Stomach smooth muscle (tissue), 2 donors: ENCODE measurements at regions not wholly inside any gene's neighbourhood (a gene's known extent, or its start where the extent isn't known, plus 50 kb on each side); places are given as distances from the start of the nearest gene placed in this dataset.
"Not testable (repeated sequence)": the region's sequence is repeated elsewhere in the genome, so short reads cannot be mapped to it uniquely, and the experiment has no call there.

Experiments used
- H3K27ac ChIP-seq: one replicate; pipeline ENCODE4 v1.7.0; 2013; ENCODE audit warnings: mild to moderate bottlenecking, low read length, inconsistent platforms
- H3K27me3 ChIP-seq, 2 donors: one replicate each; pipeline ENCODE4 v1.7.0; 2013; ENCODE audit warnings: low read length in 2 of 2; ENCODE audit not compliant: insufficient read depth in 2 of 2, control insufficient read depth in 1 of 2
- H3K36me3 ChIP-seq, 2 donors: one replicate each; pipeline ENCODE4 v1.7.0; 2013; ENCODE audit warnings: low read length in 2 of 2; ENCODE audit not compliant: control insufficient read depth in 2 of 2, insufficient read depth in 2 of 2
- H3K4me1 ChIP-seq: one replicate; pipeline ENCODE4 v1.7.0; 2013; ENCODE audit warnings: low read length; ENCODE audit not compliant: control insufficient read depth, insufficient read depth
- H3K4me3 ChIP-seq, 2 donors: one replicate each; pipeline ENCODE4 v1.7.0; 2013; ENCODE audit warnings: low read length in 2 of 2
- H3K9ac ChIP-seq, 2 donors: one replicate each; pipeline ENCODE4 v1.7.0; 2013; ENCODE audit warnings: low read length in 2 of 2, mild to moderate bottlenecking in 1 of 2
- H3K9me3 ChIP-seq, 2 donors: one replicate each; pipeline ENCODE4 v1.7.0; 2013; ENCODE audit warnings: low read length in 2 of 2; ENCODE audit not compliant: control insufficient read depth in 2 of 2
- donor health status: healthy.
- donor health status: Pancreatic carcinoma.

DNA sequence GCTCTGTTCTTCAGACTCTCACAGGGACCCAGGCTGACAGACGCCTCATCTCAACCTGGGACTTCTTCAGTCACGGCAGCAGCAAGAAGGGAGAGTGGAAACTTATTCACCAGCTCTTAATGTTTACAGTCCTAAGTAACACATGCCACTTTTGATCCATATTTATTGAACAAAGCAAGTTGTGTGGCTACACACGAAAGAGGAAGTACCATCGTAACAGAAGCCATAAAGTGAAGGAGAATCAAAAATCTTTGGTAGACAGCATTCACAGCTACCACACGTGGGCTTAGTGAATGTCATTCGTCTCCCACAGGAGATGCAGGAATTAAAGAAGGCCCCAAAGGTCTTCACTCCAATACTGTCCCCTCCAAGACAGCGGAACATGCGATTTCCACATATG, 582.6 kb downstream of the CETN3 start:
- H3K9me3 ChIP-seq: no peaks in the 10 kb centered on the region
- peak overlapping the region in 1 of 2 donors; percentile 44 for H3K4me3 ChIP-seq
- H3K4me1 ChIP-seq: no peaks in the 10 kb centered on the region
- H3K27ac ChIP-seq: no peak overlapping the region
- H3K36me3 ChIP-seq: no peaks in the 10 kb centered on the region
- no peaks in the 10 kb centered on the region for H3K27me3 ChIP-seq
- H3K9ac ChIP-seq: no peak overlapping the region

DNA sequence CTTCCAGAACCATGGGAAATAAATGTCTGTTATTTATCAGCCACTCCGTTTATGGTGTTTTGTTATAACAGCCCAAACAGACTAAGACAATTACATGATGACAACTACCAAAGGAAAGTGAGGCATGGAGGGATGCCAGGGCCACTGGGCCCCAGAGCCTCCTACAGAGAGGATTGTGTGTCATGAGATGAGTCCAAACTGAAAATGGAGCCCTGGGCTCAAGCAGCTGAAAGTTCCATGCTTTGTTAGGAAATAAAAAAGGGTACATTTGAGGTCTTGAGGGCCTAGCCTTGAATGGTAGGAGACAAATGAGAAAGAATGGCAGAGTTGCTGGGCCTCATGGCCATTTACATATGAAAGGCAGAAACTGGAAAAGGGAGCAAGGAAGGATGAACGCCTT, 586.5 kb downstream of the CETN3 start:
- no peak overlapping the region for H3K4me3 ChIP-seq
- H3K9ac ChIP-seq: no peak overlapping the region
- no peaks in the 10 kb centered on the region for H3K27me3 ChIP-seq
- no peaks in the 10 kb centered on the region for H3K9me3 ChIP-seq
- H3K36me3 ChIP-seq: no peaks in the 10 kb centered on the region
- H3K4me1 ChIP-seq: no peaks in the 10 kb centered on the region
- H3K27ac ChIP-seq: no peak overlapping the region

DNA sequence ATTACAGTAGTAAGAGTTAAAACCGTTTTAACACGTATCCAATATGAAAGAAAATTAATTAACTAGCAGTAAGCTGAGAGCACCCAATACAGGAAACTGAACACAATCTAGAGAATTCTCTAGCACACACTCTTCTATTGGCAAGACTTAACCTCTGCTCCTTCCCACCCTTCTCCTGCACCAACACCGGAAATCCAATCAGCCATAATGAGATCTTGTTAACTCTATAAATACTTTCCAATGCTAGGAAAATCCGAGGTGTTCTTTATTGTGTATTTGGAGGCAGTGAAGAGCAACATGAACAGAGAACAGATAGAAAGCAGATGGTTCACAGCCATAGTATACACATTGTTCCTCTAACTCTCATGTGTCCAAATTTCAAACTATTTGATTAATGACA, 591.7 kb downstream of the CETN3 start:
- H3K9ac ChIP-seq: no peak overlapping the region
- no peaks in the 10 kb centered on the region for H3K27me3 ChIP-seq
- no peaks in the 10 kb centered on the region for H3K9me3 ChIP-seq
- no peaks in the 10 kb centered on the region for H3K4me1 ChIP-seq
- no peak overlapping the region for H3K27ac ChIP-seq
- H3K36me3 ChIP-seq: no peaks in the 10 kb centered on the region
- no peak overlapping the region for H3K4me3 ChIP-seq

DNA sequence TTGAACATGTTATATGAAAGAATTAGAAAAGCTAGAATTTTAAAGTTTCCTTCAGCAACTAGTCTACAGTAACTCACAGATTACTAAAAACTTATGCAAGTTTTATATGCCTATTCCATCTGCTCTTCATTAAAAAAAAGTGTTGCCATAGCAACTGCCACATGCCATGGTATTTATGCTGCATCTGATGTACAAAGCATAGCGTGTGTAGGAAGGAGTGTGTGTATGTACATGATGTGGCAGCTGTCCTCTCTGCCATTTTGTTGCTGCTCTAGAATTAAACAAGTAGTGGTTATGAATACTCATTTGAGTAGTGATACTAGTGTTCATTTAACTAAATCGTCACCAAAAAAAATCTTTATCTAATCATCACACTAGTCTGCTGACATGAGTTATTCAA, 593.5 kb downstream of the CETN3 start:
- no peaks in the 10 kb centered on the region for H3K9me3 ChIP-seq
- no peaks in the 10 kb centered on the region for H3K36me3 ChIP-seq
- H3K4me1 ChIP-seq: no peaks in the 10 kb centered on the region
- H3K27ac ChIP-seq: no peak overlapping the region
- H3K27me3 ChIP-seq: no peaks in the 10 kb centered on the region
- H3K4me3 ChIP-seq: no peak overlapping the region
- no peak overlapping the region for H3K9ac ChIP-seq

DNA sequence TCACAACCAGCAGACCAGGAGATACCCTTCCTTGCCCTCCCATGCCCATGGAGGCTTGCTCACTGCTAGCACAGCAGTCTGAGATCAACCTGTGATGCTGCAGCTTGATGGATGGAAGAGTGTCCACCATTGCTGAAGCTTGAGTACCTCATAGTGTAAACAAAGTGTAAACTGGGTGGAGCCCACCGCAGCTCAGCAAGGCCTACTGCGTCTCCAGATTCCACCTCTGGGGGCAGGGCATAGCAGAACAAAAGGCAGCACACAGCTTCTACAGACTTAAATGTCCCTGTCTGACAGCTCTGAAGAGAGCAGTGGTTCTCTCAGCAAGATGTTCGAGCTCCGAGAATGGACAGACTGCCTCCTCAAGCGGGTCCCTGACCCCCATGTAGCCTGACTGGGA, 608.8 kb downstream of the CETN3 start:
- not testable (repeated sequence) for H3K4me1 ChIP-seq, H3K9me3 ChIP-seq, H3K27me3 ChIP-seq, H3K9ac ChIP-seq, H3K4me3 ChIP-seq, H3K27ac ChIP-seq, H3K36me3 ChIP-seq

DNA sequence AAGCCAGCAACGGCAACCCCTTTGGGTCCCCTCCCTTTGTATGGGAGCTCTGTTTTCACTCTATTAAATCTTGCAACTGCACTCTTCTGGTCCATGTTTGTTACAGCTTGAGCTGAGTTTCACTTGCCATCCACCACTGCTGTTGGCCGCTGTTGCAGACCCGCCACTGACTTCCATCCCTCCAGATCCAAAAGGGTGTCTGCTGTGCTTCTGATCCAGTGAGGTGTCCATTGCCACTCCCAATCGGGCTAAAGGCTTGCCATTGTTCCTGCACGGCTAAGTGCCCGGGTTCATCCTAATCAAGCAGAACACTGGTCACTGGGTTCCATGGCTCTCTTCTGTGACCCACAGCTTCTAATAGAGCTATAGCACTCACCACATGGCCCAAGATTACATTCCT, 615.1 kb downstream of the CETN3 start:
- not testable (repeated sequence) for H3K9ac ChIP-seq, H3K27me3 ChIP-seq, H3K36me3 ChIP-seq, H3K4me3 ChIP-seq, H3K9me3 ChIP-seq, H3K4me1 ChIP-seq, H3K27ac ChIP-seq

DNA sequence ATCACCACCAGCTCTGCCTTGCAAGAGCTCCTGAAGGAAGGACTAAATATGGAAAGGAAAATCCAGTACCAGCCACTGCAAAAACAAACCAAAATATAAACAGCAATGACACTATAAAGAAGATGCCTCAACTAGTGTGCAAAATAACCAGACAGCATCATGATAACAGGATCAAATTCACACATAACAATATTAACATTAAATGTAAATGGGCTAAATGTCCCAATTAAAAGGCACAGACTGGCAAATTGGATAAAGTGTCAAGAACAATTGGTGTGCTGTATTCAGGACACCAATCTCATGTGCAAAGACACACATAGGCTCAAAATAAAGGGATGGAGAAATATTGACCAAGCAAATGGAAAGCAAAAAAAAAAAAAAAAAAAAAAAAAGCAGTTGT, 629.8 kb downstream of the CETN3 start:
- H3K9me3 ChIP-seq, H3K4me3 ChIP-seq, H3K36me3 ChIP-seq, H3K9ac ChIP-seq, H3K27ac ChIP-seq, H3K4me1 ChIP-seq, H3K27me3 ChIP-seq: not testable (repeated sequence)

DNA sequence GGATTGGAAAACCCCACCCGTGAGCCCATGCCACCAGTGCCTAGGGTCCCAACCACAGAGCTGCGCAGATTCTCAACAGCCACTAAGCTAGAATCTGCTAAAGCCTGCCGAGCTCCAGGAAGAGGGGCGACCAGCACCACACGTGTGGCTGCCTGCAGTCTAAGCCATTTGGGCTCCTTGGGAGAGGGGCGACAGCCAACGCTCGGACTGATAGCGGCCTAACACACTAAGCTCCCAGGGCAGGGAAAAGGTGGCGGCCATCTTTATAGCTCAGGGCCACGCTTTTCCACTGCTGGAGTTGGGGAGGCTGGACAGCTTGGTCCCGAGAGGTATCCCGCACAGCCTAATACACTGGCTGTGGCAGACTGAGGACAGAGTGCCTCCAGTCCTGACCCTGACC, 631.8 kb downstream of the CETN3 start:
- H3K9ac ChIP-seq: no peak overlapping the region
- H3K27ac ChIP-seq: no peak overlapping the region
- peaks cover 5 to 8% of the 10 kb centered on the region in 2 donors for H3K9me3 ChIP-seq
- H3K27me3 ChIP-seq: no peaks in the 10 kb centered on the region
- H3K36me3 ChIP-seq: no peaks in the 10 kb centered on the region
- no peak overlapping the region for H3K4me3 ChIP-seq
- H3K4me1 ChIP-seq: no peaks in the 10 kb centered on the region

DNA sequence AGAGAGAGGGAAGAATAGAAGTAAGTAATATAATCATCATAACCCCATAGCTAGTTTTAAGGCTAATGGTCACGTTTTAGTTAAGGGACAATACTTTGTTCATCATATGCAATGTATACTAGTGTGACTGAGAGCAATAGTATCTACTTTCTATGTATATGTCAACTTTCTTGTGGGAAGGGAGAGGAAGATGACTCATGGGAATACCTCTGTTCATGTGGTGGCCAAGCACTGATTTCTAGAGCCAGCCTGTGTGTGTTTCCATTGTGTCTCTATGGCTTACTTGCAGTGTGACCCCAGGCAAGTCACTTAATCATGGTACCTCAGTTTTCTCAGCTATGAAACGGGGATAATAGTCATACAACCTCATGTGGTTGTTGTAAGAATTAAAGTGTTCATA, 639.6 kb downstream of the CETN3 start:
- Histone ChIP-seq H3K4me3 (no peak overlapping the region), H3K9ac (no peak overlapping the region), H3K27me3 (no peaks in the 10 kb centered on the region), H3K27ac (no peak overlapping the region), H3K4me1 (no peaks in the 10 kb centered on the region), H3K36me3 (no peaks in the 10 kb centered on the region), H3K9me3 (no peaks in the 10 kb centered on the region)

- Histone ChIP-seq H3K9me3 (no peaks in the 10 kb centered on the region), H3K27ac (no peak overlapping the region), H3K4me1 (no peaks in the 10 kb centered on the region), H3K9ac (no peak overlapping the region), H3K36me3 (no peaks in the 10 kb centered on the region), H3K4me3 (no peak overlapping the region), H3K27me3 (no peaks in the 10 kb centered on the region)
Observed at GRCh38 chr5:89759802-89760201, 649.8 kb downstream of the CETN3 start.

DNA sequence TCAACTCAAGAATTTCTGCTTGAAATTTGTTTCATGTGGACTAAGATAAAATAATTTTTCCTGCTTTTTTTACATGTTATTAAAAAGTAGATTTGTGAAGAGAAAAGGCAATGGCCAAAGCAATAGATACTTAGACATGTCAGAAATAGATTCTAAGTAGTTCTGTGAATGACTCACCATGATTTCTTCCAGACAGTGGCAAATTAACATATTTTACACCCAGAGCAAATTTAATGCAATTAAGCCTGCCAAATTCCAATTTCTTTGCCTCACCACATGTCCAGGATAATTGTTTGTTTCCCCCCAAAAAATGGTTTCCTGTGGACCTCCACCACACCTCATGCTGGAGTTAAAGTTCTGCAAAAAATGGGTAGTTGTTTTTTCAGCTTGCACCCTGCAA, 651.4 kb downstream of the CETN3 start:
- Histone ChIP-seq H3K9ac (no peak overlapping the region), H3K27me3 (no peaks in the 10 kb centered on the region), H3K4me1 (no peaks in the 10 kb centered on the region), H3K36me3 (no peaks in the 10 kb centered on the region), H3K4me3 (no peak overlapping the region), H3K27ac (no peak overlapping the region), H3K9me3 (no peaks in the 10 kb centered on the region)

DNA sequence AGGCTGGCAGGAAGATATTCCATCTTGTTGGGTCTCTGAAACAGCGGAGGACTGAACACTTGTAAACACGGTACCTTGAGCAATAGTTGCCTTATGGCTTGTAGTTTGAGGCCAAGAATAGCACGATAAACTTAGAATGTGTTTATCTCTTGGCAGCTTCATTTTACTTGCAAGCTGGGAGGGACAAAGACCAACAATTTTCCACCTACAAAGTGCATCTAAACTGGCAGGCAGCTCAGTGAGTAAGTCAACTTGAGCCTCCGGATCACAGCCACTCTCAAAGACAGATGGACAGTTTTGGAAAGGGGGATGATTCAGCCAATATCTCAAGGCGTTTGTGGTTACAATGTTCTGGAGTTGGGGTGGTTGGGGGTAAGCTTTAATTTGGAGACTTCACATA, 652.6 kb downstream of the CETN3 start:
- H3K9ac ChIP-seq: no peak overlapping the region
- no peaks in the 10 kb centered on the region for H3K9me3 ChIP-seq
- no peaks in the 10 kb centered on the region for H3K4me1 ChIP-seq
- no peaks in the 10 kb centered on the region for H3K36me3 ChIP-seq
- H3K27me3 ChIP-seq: no peaks in the 10 kb centered on the region
- no peak overlapping the region for H3K4me3 ChIP-seq
- H3K27ac ChIP-seq: no peak overlapping the region
